Brain pericyte (primary cell): ENCODE measurements at regions not wholly inside any gene's neighbourhood (a gene's known extent, or its start where the extent isn't known, plus 50 kb on each side); places are given as distances from the start of the nearest gene placed in this dataset.
"Not testable (repeated sequence)": the region's sequence is repeated elsewhere in the genome, so short reads cannot be mapped to it uniquely, and the experiment has no call there.

Experiments
- DNase-seq: peaks from one replicate; pipeline ENCODE4 v3.0.0-alpha.2; 2012; ENCODE audit warnings: low read depth, low spot score

- not testable (repeated sequence) for DNase-seq
These were observed 213.2 kb downstream of the BANP start for GRCh38 chr16:88164196-88165039.

DNA sequence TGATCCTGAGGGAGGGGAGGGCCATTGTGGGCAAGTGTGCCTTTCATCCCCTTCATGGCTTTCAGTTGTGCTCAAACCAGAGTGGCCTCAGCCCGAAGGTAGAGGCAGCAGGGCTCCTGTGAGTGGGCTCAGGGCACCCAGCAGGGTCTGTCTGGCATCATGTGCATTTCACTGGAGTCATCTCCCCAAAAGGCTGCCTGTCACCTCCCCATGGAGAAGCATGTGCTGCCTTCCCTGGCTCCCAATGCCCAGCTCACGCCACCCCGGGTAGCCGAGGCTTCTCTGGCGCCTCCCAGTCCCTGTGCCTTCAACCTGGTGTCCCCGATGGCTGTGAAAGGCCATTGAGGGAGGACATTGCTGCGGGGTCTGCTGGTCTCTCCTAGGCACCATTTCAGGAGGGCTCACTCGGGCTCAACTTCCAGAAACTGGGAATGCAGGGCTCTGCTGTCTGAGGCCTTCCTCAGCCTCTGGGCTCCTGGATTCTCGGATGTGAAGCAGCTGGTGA lies 213.9 kb downstream of the BANP start:
- not testable (repeated sequence) for DNase-seq

GRCh38 chr16:88165683-88166082 lies 214.4 kb downstream of the BANP start:
- DNase-seq: not testable (repeated sequence)

DNA sequence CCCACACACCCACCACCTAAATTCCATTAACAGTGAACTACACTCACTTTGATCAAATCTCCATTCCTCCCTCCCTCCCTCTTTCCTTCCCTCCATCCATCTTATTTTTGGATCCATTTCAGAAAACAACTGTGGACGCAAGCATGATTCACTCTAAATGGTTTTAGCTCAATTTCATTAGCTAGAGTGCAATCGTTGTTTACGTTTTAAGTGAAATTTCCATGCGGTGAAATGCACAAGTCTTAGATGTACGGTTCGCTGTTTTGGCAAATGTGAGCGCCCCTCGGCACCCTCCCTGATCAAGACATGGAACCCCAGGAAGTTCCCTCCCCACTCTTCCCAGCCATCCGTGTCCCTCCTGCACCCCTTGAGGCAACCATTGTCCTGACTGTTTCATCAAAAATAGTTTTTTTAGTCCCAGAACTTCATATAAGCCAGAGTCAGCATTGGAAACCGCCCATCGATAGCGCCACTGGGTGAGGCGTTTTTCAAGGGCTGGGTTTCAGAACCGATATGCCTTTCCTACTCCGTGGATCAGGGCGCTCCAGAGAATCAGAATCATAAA lies 215.1 kb downstream of the BANP start:
- DNase-seq: not testable (repeated sequence)

DNA sequence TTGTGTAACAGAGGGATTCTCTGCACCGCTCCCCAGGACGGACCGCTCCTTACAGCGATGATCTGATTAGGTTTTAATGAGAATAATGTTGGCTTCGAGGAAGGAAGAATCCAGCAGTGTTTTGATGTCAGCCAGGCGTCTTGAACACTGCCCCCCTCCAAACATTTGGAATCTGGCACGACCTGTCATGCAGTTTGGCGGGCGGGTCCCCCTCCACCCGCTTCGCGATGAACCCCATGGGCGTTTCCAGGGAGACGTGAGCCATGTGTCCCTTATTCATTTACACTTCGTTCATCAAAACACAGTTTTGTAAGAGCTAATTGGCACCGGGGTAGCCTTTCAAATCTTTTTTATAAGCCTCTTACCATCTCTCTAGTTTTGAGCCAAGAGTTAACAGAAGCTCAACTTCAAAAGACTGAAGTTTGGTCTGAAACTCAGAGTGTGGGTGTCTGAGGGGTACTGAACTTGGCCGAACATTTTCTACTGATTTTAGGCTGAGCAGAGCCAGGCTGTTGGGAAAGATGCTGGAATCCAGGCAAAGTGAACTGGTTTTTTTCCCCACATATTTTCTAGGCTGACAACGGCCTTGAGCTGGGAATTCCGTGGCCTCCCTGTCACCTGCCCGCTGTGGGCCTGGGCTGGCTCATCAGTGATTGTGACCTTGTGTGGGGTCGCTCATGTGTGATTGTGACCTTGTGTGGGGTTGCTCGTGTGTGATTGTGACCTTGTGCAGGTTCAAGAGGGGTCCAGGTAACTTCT lies 214.8 kb upstream of the ZNF469 start:
- DNase-seq: not testable (repeated sequence)

DNA sequence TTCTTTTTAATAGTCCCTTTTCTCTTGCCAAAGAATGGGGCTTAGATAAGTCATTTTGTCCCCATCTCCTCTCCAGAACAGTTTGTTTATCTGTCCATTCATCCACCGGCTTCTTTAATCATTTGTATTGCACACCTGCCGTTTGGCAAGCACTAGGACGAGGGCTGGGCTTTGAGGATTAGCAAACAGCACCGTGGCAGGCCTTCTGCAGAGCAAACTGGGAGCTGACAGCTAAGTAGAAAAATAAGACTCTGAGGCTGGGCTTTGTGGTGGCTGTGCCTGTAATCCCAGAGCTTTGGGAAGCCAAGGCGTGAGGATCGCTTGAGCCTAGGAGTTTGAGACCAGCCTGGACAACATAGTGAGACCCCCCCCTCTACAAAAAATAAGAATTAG lies 214.2 kb upstream of the ZNF469 start:
- DNase-seq: not testable (repeated sequence)

- not testable (repeated sequence) for DNase-seq
These were observed 213.5 kb upstream of the ZNF469 start for GRCh38 chr16:88169136-88169830.

GRCh38 chr16:88169831-88170165 lies 213.0 kb upstream of the ZNF469 start:
- not testable (repeated sequence) for DNase-seq

DNA sequence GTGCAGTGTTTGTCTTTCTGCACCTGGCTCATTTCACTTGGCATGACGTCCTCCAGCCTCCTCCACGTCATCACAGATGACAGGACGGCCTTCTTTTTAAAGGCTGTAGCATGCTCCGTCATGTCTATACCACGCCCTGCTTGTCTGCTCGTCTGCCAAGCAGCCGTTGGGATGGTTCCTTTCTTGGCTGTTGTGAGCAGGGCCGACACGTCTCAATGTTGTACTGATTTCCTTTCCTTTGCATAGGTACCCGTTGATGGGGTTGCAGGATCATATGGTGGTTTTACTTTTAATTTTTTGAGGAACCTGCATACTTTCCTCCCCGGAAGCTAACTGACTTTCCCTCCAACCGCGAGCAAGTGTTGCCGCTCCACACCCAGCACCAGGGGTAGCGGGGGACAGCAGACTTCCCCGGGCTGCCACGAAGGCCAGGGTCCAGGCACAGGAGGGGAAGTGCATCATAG lies 212.2 kb upstream of the ZNF469 start:
- no peak for DNase-seq

DNA sequence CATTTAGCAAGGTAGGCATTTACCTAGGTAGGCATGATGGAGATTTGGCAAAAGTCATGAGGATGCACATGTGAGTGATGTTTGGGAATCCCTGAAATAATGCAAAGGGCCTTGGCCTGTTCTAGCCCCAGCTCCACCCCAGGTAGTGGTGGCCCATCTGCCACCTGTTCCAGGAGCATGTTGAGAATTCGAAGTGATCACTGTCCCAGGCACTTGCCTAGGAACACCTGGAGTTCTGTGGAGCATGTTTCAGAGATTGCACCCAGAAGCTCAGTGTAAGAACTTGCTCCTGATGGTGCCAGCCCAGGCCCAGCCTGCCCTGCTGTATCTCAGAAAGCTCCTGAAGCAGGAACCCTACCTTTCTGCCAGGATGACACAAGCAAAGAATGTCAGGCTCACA lies 211.6 kb upstream of the ZNF469 start:
- DNase-seq: not testable (repeated sequence)

DNA sequence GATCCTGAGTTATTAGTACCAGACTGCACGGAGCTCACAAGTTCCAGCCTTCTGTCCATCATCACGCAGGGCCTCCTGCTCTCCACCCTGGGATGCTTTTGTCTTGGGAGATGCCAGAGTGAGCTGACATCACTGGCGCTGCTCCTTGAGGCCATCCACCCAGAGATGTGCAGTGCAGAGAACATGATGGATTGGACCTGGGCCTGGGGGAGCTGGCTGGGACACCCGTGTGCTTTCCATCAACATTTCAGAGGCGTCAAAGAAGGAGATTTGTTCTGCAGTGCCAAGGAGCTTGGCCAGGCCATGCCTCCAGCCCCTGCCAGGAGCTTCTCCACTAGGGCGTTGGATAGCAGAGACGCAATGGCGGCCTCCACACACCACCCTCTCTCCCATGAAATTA lies 206.6 kb upstream of the ZNF469 start:
- not testable (repeated sequence) for DNase-seq

DNA sequence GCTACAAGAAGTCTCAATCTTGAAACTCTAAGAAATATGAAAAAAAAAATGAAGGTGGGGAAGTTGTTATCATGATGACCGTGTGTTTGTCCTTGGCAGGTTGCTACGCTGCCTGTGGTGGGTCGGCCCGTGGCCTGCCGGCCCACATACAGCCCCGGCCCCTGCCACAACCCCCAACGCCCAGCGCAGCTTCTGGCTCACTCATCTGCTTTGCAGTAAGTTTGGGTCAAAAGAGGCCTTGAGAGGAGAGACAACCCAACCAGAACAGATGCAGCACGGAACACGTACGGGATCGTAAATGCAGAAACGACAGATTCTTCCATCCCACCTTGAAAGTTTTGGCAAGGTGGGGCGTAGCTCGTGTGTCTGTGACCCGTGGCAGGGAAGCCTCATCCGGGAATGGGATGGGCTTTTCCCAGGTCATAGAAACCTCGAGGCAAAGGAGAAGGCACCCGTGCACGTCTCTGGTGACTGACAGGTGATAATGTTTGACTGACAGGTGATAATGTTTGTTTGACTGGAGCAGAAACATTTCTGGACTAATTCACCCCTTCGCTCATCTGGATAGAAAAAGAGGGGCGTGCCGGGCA lies 206.1 kb upstream of the ZNF469 start:
- not testable (repeated sequence) for DNase-seq

DNA sequence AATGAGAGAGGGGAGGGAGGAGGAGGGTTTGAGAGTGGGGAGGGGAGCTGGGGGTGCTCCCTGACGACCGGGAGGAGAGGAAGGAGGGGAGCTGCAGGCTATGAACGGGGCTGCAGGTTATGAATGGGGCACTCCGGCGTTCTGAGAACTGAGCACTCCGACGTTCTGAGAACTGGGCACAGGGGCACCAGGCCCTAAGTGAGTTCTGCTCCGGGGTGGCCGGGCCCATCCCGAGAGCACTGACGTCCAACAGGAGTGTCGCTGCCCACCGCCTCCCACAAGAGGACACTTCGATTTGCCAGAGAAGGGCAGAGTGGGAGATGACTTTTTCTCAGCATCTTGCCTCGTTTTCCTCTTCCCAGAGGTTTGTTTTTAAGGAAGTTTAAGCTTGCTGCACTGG lies 204.5 kb upstream of the ZNF469 start:
- not testable (repeated sequence) for DNase-seq

DNA sequence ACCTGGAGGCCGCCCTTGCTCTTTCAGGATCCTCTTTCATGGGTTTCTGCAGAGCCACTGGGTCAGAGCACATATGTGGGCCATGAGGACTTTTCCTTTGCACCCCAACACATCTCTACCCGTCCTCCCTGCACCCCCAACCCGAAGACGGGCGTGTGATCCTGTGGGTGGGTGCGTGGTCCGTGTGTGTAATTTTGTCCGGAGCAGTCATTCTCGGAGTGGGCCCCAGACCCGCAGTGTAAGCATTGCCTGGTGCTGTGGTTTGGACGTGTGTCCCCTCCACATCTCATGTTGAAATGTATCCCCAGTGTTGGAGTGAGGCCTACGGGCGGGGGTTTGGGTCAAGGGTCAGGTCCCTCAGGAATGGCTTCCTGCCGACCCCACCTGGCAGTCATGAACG lies 203.9 kb upstream of the ZNF469 start:
- not testable (repeated sequence) for DNase-seq

DNA sequence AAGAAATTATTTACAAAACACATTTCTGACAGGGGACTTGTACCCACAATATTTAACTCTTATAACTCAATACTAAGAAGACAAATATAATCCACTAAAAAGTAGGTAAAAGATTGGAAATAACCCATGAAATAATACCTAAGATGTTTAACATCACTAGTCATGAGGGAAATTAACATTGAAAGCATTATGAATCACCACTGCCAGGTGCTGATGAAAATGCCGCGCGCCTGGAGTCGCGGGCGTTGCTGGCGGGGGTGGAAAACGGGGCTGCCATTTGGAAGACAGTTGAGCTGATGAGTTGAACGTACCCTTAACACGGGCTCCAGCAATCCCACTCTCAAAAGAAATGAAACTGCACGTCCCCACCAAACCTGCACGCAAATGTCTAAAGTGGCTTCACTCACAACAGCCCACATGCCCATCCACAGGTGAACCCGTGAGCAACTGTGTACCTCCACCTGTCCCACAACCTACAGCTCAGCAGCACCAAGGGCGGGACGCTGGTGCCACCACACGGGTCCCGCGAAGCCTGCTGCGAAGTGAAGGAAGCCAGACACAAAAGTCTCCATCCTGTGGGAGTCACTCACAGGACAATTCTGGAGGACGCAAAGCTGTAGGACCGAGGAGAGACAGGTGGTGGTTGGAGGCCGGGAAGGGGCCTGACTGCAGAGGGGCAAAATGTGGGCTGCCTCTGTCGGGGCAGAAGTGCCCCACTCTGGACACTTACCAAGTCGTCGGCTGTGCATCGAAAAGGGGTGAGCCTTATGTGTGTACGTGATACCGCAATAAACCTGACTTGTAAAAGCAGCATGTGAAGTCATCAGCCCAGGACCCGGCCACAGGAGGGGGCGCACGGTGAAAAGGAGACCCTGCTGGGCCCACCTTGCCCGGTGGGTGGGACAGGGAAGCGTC lies 199.5 kb upstream of the ZNF469 start:
- not testable (repeated sequence) for DNase-seq

DNA sequence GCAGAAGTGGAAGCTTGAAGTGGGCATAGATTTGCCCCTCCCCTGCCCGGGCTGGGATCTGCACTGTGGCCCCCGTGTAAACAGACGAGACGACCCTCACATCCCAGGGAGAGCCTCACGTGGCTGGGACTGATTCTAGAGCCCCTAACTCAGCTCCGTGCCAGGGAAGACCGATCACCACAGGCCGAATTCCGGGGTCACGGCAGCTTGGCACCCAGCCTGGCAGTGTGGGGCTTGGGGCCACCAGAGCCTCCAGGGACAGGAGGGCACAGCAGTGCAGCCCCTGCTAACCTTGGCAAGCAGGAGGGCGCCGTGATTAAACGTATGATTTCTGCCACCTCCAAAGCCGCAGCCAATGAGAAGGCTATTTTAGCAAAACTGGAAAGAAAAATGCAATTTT lies 198.7 kb upstream of the ZNF469 start:
- DNase-seq: not testable (repeated sequence)

DNA sequence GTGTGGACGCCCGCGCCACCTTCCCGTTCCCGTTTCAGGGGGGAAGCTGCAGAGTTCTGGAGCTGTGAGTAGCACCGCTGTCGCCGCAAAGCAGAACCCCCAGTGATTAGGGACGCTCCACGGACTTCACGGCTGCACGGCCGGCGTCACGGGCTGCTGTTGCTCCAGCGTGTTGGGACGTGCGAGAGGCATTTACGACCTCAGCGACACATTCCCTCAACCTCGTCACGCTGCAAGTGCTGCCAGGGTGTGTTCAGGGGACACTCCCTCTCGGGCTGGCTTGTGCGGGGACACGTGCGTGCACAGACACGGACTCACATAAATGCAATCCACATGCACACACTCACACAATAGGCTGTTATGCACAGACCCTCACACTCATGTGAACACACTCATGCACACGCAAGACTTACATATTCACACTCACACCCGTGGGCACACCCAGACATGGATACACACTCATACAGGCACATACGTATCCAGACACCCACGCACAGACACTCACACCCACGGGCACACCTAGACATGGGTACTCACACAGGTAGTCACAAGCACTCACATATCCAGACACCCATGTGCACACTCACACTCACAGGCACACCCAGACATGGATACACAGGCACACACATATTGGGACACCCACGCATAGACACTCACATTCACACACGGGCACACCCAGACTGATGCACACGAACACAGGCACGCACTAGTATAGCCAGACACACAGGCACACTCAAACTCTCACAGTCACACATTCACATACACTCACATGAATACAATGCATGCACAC lies 198.0 kb upstream of the ZNF469 start:
- not testable (repeated sequence) for DNase-seq

DNA sequence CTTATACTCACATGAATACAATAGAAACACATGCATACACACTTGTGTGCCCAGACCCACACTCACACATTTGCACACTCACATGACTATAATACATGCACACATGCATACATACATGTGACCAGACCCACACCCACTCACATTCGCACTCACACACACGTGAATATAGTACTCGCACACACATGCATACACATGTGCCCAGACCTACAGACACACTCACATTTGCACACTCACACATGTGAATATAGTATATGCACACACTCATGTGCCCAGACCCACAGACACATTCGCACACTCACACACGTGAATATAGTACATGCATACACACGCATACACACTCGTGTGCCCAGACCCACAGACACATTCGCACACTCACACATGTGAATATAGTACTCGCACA lies 197.4 kb upstream of the ZNF469 start:
- DNase-seq: not testable (repeated sequence)
